ENCODE measurements at regions not wholly inside any gene's neighbourhood (a gene's known extent, or its start where the extent isn't known, plus 50 kb on each side); places are given as distances from the start of the nearest gene placed in this dataset.

GRCh38 chr17:13405807-13406206 lies 195.9 kb downstream of the HS3ST3A1 start:
- intact Hi-C loops (cut with micrococcal nuclease): no loop called here

- intact Hi-C loops (cut with micrococcal nuclease): no loop called here
Observed at GRCh38 chr17:13405080-13405479, 196.6 kb downstream of the HS3ST3A1 start.

GRCh38 chr17:13403982-13404946 lies 197.5 kb downstream of the HS3ST3A1 start:
- intact Hi-C loops (cut with micrococcal nuclease): no loop called here

DNA sequence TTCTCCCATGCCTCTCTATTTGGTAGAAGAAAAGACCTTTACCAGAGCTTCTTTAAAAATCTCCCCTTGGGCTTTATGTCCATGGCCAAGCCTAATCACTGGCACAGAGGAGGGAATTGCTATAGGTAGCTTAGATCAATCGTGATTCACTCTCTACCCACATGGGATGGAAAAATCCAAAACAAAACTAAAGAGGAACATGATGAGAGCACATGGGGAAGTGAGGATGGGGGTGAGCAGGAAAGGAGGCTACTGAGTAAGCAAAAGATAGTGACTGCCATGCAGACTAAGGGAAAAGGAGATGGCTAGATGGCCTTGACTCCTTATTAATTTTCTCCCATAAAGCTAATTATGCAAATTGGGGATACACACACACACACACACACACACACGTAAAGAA lies 201.2 kb downstream of the HS3ST3A1 start:
- intact Hi-C loops (cut with micrococcal nuclease): no loop called here

DNA sequence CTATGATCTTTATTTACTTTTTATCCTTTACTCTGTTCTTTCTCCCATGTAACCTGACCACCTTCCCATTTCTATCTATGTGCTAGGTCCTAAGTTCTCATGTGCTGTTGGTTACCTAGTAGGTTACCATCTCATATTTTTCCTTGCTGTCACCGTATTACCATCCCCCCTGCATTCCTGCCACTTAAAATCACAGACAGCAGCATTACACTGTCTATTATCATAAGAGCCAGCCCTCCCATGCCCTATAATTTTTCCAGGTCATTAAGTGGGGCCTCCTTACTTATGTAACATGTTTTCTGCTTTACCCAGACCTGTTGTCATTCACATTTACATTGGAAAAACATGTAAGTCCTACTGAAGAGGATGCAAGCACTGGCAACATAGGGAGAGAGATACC lies 202.9 kb downstream of the HS3ST3A1 start:
- intact Hi-C loops (cut with micrococcal nuclease): no loop called here

GRCh38 chr17:13398091-13398490 lies 203.6 kb downstream of the HS3ST3A1 start:
- intact Hi-C loops (cut with micrococcal nuclease): no loop called here

DNA sequence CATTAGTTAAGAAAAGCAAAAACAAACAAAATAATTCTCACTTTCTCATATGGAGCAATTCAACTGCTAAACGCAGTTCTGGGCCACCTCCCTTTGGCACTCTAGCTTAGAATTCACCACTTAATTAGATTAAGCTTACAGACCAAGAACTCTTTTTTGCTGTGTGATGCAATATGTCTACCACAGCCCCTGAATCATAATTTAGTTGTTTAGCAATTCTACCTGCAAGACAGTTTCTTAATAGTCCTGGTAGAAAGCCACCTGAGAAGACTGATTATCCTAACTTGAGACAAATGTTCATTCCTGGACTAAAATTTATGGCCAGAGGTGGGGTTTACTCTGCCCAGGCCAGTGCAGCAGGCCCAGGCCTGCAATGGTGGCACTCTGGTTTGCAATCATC lies 205.9 kb downstream of the HS3ST3A1 start:
- intact Hi-C loops (cut with micrococcal nuclease): no loop called here

DNA sequence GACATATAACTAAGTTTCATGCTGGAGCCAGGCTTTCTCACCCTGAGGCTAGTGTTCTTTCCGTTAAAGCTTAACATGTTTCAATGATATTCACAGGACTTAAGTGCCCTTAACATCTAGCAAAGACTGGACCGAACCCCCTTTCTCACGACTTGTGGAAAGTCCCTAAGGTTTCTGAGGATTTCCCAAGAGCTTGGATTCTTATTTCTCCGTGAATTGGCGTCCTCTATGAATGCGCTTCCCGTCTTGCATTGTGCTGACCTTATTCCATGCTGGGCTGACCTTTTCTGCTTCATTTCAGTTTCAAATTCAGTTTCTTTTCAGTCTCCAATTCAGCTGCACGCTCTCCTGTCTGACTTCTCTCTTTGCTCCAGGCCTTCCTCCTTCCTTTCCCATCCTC lies 206.4 kb downstream of the HS3ST3A1 start:
- intact Hi-C loops (cut with micrococcal nuclease): no loop called here

DNA sequence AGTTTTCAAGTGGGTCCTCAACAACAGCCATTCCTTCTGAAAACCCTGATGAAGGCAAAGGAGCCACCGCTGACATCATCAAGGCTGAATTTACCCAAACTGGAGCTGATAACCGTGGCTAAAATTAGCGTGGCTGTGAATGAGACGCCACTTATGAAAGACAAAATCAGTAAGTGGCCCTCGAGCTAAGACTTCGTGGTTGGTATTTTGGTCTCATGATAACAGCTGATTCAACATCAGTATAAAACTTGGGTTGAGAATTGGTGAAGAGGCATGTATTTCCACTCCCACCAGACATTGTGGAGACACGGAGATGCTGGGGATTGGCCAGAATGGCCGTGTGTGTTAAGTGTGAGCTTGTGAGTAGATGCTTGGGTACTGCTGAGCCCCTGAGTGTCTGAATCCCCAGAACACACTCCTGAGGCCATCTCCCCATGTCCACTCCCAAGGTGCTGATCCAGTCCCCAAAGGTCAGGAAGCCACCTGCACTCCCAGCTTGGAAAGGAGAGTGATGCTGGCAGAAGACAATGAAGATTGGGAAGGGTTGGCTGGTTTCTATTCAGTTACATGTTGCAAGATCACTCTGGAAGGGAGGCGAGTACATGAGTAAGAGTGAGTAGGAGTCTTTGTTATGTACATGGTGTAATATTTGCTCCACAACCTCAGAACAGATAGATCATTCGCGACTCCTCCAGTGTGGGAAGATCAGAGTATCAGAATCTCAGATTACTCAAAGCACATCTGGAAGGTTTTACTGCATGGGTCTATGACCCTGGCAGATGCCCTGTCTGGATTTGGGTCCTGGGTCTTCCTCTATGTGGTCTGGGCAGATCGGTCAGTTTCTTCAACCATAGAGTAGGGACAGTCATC lies 207.7 kb downstream of the HS3ST3A1 start:
- intact Hi-C loops (cut with micrococcal nuclease): no loop called here

DNA sequence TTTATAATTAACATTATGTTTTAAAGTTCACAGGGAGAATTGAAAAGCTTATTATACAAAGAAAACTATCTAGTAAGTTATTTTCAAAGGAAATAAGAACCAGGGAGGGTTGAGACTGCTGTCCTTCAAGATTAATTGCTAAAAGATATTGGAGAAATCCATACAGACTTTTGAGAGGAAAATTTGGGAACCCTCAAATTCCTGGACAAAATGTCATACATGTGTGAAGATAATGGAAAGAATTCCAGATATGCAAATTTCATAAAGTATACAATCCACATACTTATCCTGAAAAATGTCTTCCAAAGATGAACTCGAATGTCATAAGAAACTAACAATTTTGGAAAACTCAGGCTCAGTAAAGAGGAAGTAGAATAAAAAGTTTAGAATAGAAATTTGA lies 213.8 kb downstream of the HS3ST3A1 start:
- intact Hi-C loops (cut with micrococcal nuclease): no loop called here

- intact Hi-C loops (cut with micrococcal nuclease): no loop called here
Observed at GRCh38 chr17:13387236-13387635, 214.5 kb downstream of the HS3ST3A1 start.

DNA sequence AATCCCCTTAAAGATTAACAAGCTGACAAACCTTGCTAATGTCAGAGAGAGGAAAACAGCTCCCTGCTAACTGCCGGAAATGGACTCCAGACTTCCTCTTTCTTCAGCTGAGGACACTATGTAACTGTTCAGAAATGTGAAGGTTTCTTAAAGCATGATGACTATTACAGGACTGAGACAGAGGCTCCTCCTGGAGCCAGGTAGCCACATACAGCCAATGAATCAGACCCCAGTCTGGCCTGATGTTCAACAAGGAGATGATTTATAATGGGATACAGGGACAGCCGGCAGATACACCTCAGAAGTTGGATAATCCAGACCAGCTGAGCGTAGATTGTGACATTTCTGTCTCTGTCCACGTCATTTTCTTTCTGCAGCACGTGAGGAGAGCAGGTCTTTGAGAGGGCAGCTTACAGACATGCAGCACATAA lies 216.2 kb downstream of the HS3ST3A1 start:
- intact Hi-C loops (cut with micrococcal nuclease): no loop called here

DNA sequence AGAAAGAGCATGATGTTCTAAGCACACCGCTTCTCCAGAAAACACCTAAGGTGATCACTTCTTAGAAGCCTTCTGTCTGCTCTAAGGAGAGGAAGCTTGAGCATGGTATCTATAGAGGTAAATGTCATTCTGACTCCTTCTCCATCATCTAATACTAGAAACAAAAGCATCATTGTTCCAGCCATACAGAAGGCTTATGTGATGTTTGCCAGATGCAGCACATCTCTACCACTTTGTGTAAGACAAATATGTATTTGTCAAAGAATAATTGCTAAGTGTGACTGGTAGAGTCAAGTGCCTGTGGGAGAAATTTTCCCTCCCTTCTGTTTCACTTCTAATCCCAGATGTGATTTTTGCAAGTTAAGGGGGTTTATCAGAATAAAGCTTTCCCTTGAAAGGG lies 217.1 kb downstream of the HS3ST3A1 start:
- intact Hi-C loops (cut with micrococcal nuclease): no loop called here

GRCh38 chr17:13378361-13378760 lies 223.4 kb downstream of the HS3ST3A1 start:
- intact Hi-C loops (cut with micrococcal nuclease): no loop called here

DNA sequence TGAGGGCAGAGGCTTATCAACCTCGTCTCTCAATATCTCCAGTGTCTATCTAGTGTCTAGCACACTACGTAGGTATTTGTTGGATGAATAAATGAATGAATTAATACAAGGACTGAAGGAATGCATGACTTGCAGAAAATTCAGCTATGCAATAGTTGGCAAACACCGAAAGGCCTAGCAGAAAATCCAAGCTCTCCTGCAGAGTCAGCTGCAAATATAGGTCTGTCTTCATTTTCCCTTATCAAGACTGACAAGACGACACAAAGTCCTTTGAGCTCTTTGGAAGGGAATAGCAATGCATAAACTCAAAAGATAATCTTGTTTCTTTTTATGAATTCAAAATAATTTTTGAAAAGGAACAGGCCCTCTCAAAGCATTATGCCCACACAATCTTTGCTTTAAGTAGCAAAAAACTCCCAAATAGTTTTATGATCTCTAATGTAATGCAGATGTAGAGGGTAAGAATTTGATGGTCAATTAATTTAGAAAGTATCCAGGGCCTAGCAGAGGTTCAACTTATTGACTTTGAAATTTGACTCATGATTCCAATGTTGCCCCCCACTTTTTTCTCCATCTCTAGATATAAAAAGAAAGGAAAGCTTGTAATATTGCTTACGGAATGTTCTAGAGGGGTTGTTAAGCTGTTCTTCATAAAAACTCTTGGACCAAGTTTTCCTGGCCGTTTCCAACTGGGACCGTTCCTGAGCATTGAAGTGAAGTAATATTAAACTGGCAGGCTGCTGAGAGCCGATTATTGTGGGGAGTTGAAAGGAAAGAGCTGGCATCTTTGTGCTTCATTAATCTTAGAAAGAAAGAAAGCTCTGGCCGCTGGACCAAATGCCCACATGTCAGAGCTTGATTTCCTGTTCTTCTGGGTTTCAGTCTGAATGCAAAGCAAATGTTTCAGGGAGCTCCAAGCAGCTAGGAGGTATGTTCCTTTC lies 227.3 kb downstream of the HS3ST3A1 start:
- intact Hi-C loops (cut with micrococcal nuclease): no loop called here

DNA sequence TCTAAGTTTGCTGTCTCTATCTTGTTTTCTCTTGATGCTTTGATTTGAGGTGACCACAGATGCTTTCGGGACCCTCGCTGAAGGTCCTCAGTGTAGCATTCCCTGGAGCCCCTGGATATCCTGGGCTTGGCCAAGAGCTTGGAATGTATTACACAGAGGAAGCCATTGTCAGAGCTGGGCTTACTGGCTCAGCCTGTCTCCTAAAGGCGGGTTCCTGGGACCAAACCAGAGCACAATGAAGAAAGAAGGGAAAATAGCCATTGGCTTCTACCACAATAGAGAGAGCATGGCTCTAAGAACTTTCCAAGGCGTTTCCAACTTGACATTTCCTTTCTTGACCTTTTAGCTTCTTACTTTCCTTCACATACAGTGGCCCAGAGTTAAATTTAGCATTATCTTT lies 229.3 kb downstream of the HS3ST3A1 start:
- intact Hi-C loops (cut with micrococcal nuclease): no loop called here

DNA sequence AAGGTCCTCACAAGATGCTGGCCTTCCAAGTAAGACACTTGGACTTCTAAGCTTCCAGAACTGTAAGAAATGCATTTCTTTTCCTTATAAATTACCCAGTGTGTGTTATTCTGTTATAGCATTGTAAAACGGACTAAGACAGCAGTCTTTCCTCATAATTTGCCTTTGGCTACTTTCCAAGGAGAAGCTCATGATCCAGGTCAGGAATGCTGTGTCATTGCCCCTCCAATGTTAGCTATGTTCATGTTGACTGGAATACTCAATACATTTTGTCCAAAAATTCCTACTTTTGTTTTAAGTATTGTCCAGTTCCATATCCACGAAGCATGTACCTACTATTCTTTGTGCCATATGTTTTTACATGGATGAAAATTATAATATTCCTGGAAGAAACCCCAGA lies 234.6 kb downstream of the HS3ST3A1 start:
- intact Hi-C loops (cut with micrococcal nuclease): no loop called here

DNA sequence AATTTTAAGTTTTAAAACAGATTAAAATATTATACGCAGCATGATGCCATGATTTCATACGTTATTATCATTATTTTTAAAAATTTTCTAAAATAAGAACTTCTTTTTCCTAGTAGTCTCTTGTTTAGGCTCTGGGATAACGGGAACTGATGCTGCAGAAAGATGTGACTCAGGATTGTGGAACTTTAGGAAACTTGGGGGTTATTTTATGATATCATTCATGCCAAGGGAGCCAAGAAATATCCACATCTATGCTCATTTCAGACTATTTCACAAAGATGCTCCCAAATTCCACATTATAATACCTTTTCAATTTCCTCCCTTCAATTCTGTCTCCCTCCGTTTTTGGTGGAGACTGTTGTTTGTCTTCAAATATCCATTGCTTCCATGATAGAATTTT lies 236.4 kb downstream of the HS3ST3A1 start:
- intact Hi-C loops (cut with micrococcal nuclease): no loop called here

DNA sequence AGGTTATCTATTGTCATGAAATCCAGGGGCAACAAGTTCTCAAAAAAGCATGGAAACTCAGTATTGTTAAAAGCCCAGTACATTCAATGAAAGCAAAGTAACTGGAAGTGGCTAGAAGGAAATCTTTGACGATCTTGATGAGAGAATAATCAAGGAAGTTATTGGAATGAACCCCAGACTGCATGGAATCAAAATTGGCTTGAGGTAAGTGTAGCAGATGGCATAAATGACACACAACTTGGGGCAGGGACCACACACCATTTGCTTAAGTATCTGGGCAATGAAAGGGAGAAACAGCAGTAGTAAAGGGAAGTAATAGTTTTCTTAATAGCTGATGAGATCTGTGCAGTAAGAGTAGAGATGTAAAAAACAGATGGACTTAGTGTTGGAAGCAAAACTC lies 238.0 kb downstream of the HS3ST3A1 start:
- intact Hi-C loops (cut with micrococcal nuclease): no loop called here

DNA sequence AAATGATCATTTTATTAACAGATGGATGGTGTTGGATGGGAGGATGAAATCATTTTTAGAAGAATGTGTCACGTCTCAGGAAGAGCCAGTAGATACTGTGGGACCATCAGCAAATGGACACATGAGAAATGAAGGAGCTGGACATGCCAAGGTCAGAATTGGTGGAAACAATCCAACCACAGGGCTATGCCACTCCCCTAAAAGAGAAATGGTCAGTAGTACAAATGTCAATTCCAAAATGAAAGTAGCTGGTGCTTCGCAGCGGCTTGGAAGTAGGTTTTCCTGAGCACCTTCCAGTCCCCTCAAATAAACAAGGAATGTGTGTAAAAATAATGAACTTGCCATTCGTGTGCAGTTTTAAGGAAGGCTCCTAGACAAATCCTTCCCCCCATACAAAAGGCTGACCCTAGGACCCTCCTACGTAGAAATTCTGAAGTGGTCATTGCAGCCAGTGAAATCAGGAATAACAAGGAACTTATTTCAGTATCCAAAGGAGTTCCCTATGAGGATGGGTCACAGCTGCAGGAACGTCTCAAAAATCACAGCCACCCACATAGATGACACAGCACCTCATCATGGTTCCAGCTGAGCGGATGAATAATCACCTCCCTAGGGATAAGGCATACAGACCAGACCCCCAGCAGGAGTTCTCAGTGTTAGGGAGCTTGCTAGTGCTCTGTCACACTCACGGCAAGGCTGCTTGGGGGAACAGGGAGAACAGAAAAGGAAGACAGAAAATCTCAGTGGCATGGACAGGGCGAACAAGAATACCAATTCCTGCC lies 239.2 kb downstream of the HS3ST3A1 start:
- intact Hi-C loops (cut with micrococcal nuclease): no loop called here

Data from T-helper 1 cell treated with Interleukin-12 subunit alpha and Interleukin-12 subunit beta and Interleukin-4 antibody, amounts not matched to agents 30 ng/mL and 1 ng/mL, for 36 hours (primary cell).